Prostate gland (tissue), 2 donors: ENCODE measurements at regions not wholly inside any gene's neighbourhood (a gene's known extent, or its start where the extent isn't known, plus 50 kb on each side); places are given as distances from the start of the nearest gene placed in this dataset.

Experiments
- DNase-seq: peaks from one replicate; pipeline ENCODE4 v3.0.0-alpha.2; 2019; ENCODE audit warnings: low spot score
- H3K27ac ChIP-seq, 2 donors: fragments of 200-600 bp; sonication (generic); 2 replicates each; pipeline ENCODE4 v1.5.1; 2017 to 2019
- H3K27me3 ChIP-seq: fragments of 200-600 bp; sonication (generic); replicated peaks from 2 replicates; pipeline ENCODE4 v1.5.1; 2019; ENCODE audit not compliant: insufficient read depth
- H3K36me3 ChIP-seq, 2 donors: fragments of 200-600 bp; sonication (generic); 1 replicate in 1 of 2; 2 replicates in 1 of 2; pipeline versions ENCODE4 v1.5.1 to v1.8.1; 2017 to 2019
- H3K4me1 ChIP-seq: fragments of 200-600 bp; sonication (generic); replicated peaks from 2 replicates; pipeline ENCODE4 v1.5.1; 2019
- H3K4me3 ChIP-seq, 2 donors: fragments of 200-600 bp; sonication (generic); 2 replicates each; pipeline ENCODE4 v1.5.1; 2017 to 2019
- H3K9me3 ChIP-seq: fragments of 200-600 bp; sonication (generic); 2 replicates; pipeline ENCODE4 v1.5.1; 2017
- POLR2A ChIP-seq: fragments of 450-650 bp; IDR thresholded peaks from one replicate; pipeline ENCODE4 v1.6.1; 2016; ENCODE audit warnings: antibody characterized with exemption, mild to moderate bottlenecking
- POLR2AphosphoS5 ChIP-seq: sonication (generic); formaldehyde crosslinking; IDR thresholded peaks from one replicate; pipeline ENCODE4 v1.6.1; 2017; ENCODE audit warnings: antibody characterized with exemption
- WGBS: methylation state at CpG from one replicate; pipeline ENCODE4 v1.1.5; 2018; 5-methylcytosine and 5-hydroxymethylcytosine counted together
- intact Hi-C: fragments of 100-400 bp; cut with DNase I; formaldehyde crosslinking; loops from one replicate; pipeline ENCODE4 v1.14.2; 2022
- TF ChIP-seq, protein P1 (sequence below), 4 experiments: fragments of 200-600 bp in 2 of 4; fragments of 450-650 bp in 2 of 4; sonication (generic) in 2 of 4; IDR thresholded peaks; 1 replicate in 3 of 4; 2 replicates in 1 of 4; pipeline ENCODE4 v1.5.1; 2016 to 2019; ENCODE audit warnings: antibody characterized with exemption in 4 of 4, mild to moderate bottlenecking in 2 of 4, moderate library complexity in 2 of 4

- no peak for DNase-seq
- WGBS = 78% methylated on average over 2 of the region's 2 CpGs
- Histone ChIP-seq H3K4me1 (no peaks in the 10 kb centered on the region), H3K9me3 (no peaks in the 10 kb centered on the region), H3K27me3 (no peaks in the 10 kb centered on the region), H3K36me3 (no peaks in the 10 kb centered on the region), H3K27ac (no peak overlapping the region), H3K4me3 (no peak overlapping the region)
- intact Hi-C loops = no loop called here
- TF ChIP-seq POLR2A (no peak), POLR2AphosphoS5 (no peak)
- TF ChIP-seq, protein P1, sequence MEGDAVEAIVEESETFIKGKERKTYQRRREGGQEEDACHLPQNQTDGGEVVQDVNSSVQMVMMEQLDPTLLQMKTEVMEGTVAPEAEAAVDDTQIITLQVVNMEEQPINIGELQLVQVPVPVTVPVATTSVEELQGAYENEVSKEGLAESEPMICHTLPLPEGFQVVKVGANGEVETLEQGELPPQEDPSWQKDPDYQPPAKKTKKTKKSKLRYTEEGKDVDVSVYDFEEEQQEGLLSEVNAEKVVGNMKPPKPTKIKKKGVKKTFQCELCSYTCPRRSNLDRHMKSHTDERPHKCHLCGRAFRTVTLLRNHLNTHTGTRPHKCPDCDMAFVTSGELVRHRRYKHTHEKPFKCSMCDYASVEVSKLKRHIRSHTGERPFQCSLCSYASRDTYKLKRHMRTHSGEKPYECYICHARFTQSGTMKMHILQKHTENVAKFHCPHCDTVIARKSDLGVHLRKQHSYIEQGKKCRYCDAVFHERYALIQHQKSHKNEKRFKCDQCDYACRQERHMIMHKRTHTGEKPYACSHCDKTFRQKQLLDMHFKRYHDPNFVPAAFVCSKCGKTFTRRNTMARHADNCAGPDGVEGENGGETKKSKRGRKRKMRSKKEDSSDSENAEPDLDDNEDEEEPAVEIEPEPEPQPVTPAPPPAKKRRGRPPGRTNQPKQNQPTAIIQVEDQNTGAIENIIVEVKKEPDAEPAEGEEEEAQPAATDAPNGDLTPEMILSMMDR (IDR thresholded peaks at IDR 0.05) = no peak
Observed at GRCh38 chr2:147408357-147408756, 436.5 kb upstream of the ACVR2A start.

GRCh38 chr2:147405651-147406050 is 439.2 kb upstream of the ACVR2A start:
- intact Hi-C loops = no loop called here
- no peaks in the 10 kb centered on the region for H3K9me3 ChIP-seq
- H3K4me1 ChIP-seq = no peaks in the 10 kb centered on the region
- H3K4me3 ChIP-seq = no peak overlapping the region
- no peaks in the 10 kb centered on the region for H3K27me3 ChIP-seq
- H3K27ac ChIP-seq = no peak overlapping the region
- 29% methylated on average over 1 of the region's 1 CpG for WGBS
- no peaks in the 10 kb centered on the region for H3K36me3 ChIP-seq
- TF ChIP-seq, protein P1 (IDR thresholded peaks at IDR 0.05) = no peak
- no peak for DNase-seq

GRCh38 chr2:147398996-147399395 is 445.8 kb upstream of the ACVR2A start:
- intact Hi-C loops = no loop called here
- Histone ChIP-seq H3K4me1 (no peaks in the 10 kb centered on the region), H3K9me3 (no peaks in the 10 kb centered on the region), H3K27ac (no peak overlapping the region), H3K4me3 (no peak overlapping the region), H3K36me3 (no peaks in the 10 kb centered on the region), H3K27me3 (no peaks in the 10 kb centered on the region)
- DNase-seq = no peak
- TF ChIP-seq, protein P1 (IDR thresholded peaks at IDR 0.05) = no peak
- TF ChIP-seq POLR2AphosphoS5 (no peak), POLR2A (no peak)
- 59% methylated on average over 2 of the region's 2 CpGs for WGBS

DNA sequence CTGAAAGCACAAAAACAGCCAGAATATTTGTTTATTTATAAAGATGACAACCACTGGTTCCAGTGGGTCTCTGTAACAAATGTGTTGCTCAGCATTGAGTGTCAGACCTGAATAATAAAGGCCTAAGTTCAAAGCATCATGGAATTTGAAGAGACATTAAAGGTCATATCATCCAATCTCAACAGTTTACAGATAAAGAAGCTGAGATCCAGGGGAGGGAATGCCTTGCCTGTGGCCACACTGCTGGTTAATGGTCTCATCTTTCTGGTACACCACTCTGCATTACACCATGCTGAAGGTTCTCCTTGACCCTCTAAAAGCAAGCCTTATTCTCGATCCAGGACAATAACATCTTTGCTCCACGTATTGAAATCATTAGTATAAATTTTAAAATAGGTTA is 446.5 kb upstream of the ACVR2A start:
- DNase-seq = no peak
- TF ChIP-seq POLR2A (no peak), POLR2AphosphoS5 (no peak)
- TF ChIP-seq, protein P1 (IDR thresholded peaks at IDR 0.05) = no peak
- 84% methylated on average over 2 of the region's 2 CpGs for WGBS

GRCh38 chr2:147396890-147397289 is 447.9 kb upstream of the ACVR2A start:
- H3K4me1 ChIP-seq = no peaks in the 10 kb centered on the region
- no peaks in the 10 kb centered on the region for H3K36me3 ChIP-seq
- TF ChIP-seq, protein P1 (IDR thresholded peaks at IDR 0.05) = no peak
- TF ChIP-seq POLR2AphosphoS5 = no peak
- TF ChIP-seq POLR2A = no peak
- WGBS = 94% methylated on average over 3 of the region's 3 CpGs
- no peak overlapping the region for H3K4me3 ChIP-seq
- no peaks in the 10 kb centered on the region for H3K9me3 ChIP-seq
- DNase-seq = no peak
- intact Hi-C loops = no loop called here
- no peaks in the 10 kb centered on the region for H3K27me3 ChIP-seq
- no peak overlapping the region for H3K27ac ChIP-seq

More for the DNA sequence above, 446.5 kb upstream of the ACVR2A start:
- Histone ChIP-seq H3K36me3 (no peaks in the 10 kb centered on the region), H3K27ac (no peak overlapping the region), H3K9me3 (no peaks in the 10 kb centered on the region), H3K4me1 (no peaks in the 10 kb centered on the region), H3K4me3 (no peak overlapping the region), H3K27me3 (no peaks in the 10 kb centered on the region)
- intact Hi-C loops = no loop called here
